ENCODE measurements at regions not wholly inside any gene's neighbourhood (a gene's known extent, or its start where the extent isn't known, plus 50 kb on each side); places are given as distances from the start of the nearest gene placed in this dataset.

DNA sequence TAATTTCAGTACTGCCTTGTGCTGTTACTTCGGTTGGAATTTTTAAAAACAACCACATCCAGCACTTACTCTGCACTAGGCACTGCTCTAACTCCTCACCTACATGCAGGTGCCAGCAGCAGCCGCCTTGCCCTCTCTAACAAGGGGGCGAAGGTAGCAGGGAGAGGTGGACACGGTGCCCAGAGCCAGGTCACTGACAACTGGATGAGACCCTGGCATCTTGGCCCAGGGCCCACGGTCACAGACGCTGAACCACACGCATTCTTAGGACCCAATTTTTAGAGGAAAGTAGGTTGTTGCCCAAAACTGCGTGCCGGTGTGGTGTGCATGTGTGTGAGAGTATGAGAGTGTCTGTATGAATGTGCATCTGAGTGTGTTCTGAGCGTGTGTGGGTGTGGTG is 63.4 kb upstream of the GATA2 start:
- TF ChIP-seq, protein P1, sequence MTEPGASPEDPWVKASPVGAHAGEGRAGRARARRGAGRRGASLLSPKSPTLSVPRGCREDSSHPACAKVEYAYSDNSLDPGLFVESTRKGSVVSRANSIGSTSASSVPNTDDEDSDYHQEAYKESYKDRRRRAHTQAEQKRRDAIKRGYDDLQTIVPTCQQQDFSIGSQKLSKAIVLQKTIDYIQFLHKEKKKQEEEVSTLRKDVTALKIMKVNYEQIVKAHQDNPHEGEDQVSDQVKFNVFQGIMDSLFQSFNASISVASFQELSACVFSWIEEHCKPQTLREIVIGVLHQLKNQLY (CRISPR knock-in tag; IDR thresholded peaks at IDR 0.05), result no peak
- TF ChIP-seq POLR2AphosphoS5 (IDR thresholded peaks at IDR 0.05; ENCODE audit: low read depth, low read length) (no peak), ZNF124 (CRISPR knock-in tag; IDR thresholded peaks at IDR 0.05) (no peak), CREB1 (IDR thresholded peaks at IDR 0.05) (no peak), CREB1 (CRISPR knock-in tag; IDR thresholded peaks at IDR 0.05) (no peak), POLR2A (IDR thresholded peaks at IDR 0.05; ENCODE audit: insufficient read depth in 1 of 2, low read depth in 2 of 2, low read length in 2 of 2) (no peak), BRD4 (CRISPR knock-in tag; IDR thresholded peaks at IDR 0.05) (no peak), ZNF335 (CRISPR knock-in tag; IDR thresholded peaks at IDR 0.05) (no peak), ADNP (CRISPR knock-in tag; IDR thresholded peaks at IDR 0.05) (no peak), SMC3 (IDR thresholded peaks at IDR 0.05; ENCODE audit: low read length) (no peak), ESRRA (CRISPR knock-in tag; IDR thresholded peaks at IDR 0.05; ENCODE audit: low read depth) (no peak)
- TF ChIP-seq, protein P2, sequence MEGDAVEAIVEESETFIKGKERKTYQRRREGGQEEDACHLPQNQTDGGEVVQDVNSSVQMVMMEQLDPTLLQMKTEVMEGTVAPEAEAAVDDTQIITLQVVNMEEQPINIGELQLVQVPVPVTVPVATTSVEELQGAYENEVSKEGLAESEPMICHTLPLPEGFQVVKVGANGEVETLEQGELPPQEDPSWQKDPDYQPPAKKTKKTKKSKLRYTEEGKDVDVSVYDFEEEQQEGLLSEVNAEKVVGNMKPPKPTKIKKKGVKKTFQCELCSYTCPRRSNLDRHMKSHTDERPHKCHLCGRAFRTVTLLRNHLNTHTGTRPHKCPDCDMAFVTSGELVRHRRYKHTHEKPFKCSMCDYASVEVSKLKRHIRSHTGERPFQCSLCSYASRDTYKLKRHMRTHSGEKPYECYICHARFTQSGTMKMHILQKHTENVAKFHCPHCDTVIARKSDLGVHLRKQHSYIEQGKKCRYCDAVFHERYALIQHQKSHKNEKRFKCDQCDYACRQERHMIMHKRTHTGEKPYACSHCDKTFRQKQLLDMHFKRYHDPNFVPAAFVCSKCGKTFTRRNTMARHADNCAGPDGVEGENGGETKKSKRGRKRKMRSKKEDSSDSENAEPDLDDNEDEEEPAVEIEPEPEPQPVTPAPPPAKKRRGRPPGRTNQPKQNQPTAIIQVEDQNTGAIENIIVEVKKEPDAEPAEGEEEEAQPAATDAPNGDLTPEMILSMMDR (CRISPR knock-in tag; IDR thresholded peaks at IDR 0.05), result no peak
- TF ChIP-seq, protein P3, sequence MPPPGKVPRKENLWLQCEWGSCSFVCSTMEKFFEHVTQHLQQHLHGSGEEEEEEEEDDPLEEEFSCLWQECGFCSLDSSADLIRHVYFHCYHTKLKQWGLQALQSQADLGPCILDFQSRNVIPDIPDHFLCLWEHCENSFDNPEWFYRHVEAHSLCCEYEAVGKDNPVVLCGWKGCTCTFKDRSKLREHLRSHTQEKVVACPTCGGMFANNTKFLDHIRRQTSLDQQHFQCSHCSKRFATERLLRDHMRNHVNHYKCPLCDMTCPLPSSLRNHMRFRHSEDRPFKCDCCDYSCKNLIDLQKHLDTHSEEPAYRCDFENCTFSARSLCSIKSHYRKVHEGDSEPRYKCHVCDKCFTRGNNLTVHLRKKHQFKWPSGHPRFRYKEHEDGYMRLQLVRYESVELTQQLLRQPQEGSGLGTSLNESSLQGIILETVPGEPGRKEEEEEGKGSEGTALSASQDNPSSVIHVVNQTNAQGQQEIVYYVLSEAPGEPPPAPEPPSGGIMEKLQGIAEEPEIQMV (CRISPR knock-in tag; IDR thresholded peaks at IDR 0.05; ENCODE audit: low read depth), result no peak
